ENCODE measurements at regions not wholly inside any gene's neighbourhood (a gene's known extent, or its start where the extent isn't known, plus 50 kb on each side); places are given as distances from the start of the nearest gene placed in this dataset.
"Not testable (repeated sequence)": the region's sequence is repeated elsewhere in the genome, so short reads cannot be mapped to it uniquely, and the experiment has no call there.

- H3K9me1 ChIP-seq (ENCODE audit: insufficient read depth, low read length); H3K9ac ChIP-seq (ENCODE audit: low read depth, low read length); H2BK20ac ChIP-seq (ENCODE audit: low read depth, low read length); H3K14ac ChIP-seq (replicated peaks; ENCODE audit: low read depth, low read length); BruUV-seq (replicated peaks); H3K27me3 ChIP-seq (ENCODE audit: control insufficient read depth, insufficient read depth, low read length); DNase-seq; H2AFZ ChIP-seq (replicated peaks; ENCODE audit: low read length, poor library complexity); dilution Hi-C loops (cut with HindIII; ENCODE audit: low sequenced_read_pairs, unreplicated experiment); H2BK5ac ChIP-seq (ENCODE audit: low read depth, low read length, poor library complexity, severe bottlenecking); in situ Hi-C loops (cut with MboI; ENCODE audit: low sequenced_read_pairs); H2AK5ac ChIP-seq (ENCODE audit: low read depth, low read length); H3K9me3 ChIP-seq (ENCODE audit: control insufficient read depth, insufficient read depth, low read length); H4K91ac ChIP-seq (ENCODE audit: insufficient read depth, low read depth, low read length); H4K20me1 ChIP-seq (ENCODE audit: insufficient read depth, low read length); POLR2A ChIA-PET (ENCODE audit: unreplicated experiment); H3K79me1 ChIP-seq (ENCODE audit: low read depth in 1 of 2, low read length in 2 of 2); H3K23ac ChIP-seq (ENCODE audit: low read depth, low read length); H3K18ac ChIP-seq (ENCODE audit: low read depth, low read length); CTCF ChIA-PET; H2BK120ac ChIP-seq (ENCODE audit: low read depth, low read length); H3K27ac ChIP-seq (ENCODE audit: insufficient read depth, low read length); ATAC-seq (ENCODE audit: low read depth); H3K4me3 ChIP-seq (ENCODE audit: insufficient read depth, low read depth, low read length); intact Hi-C loops (cut with micrococcal nuclease); H3K56ac ChIP-seq (ENCODE audit: extremely low read depth, insufficient read depth, low read length); H2AK9ac ChIP-seq (replicated peaks; ENCODE audit: low read depth, low read length, poor library complexity); H4K8ac ChIP-seq (ENCODE audit: low read depth in 2 of 2, low read length in 2 of 2); H3K36me3 ChIP-seq (ENCODE audit: control insufficient read depth, insufficient read depth, low read length); H2BK15ac ChIP-seq (ENCODE audit: low read depth, low read length); H4K5ac ChIP-seq (ENCODE audit: low read depth, low read length); H3K4me1 ChIP-seq (ENCODE audit: control insufficient read depth, insufficient read depth, low read length); H3K4ac ChIP-seq (ENCODE audit: low read depth, low read length); H3K4me2 ChIP-seq (ENCODE audit: low read depth, low read length): not testable (repeated sequence)
- no CpG with 5 or more reads among the region's 1 CpG for WGBS, 2 experiments (ENCODE audit: extremely low coverage in 2 of 2, insufficient read length in 1 of 2)
Measured at GRCh38 chr10:45145143-45145542, 144.4 kb downstream of the ZNF22 start.
